ENCODE measurements at regions not wholly inside any gene's neighbourhood (a gene's known extent, or its start where the extent isn't known, plus 50 kb on each side); places are given as distances from the start of the nearest gene placed in this dataset.

DNA sequence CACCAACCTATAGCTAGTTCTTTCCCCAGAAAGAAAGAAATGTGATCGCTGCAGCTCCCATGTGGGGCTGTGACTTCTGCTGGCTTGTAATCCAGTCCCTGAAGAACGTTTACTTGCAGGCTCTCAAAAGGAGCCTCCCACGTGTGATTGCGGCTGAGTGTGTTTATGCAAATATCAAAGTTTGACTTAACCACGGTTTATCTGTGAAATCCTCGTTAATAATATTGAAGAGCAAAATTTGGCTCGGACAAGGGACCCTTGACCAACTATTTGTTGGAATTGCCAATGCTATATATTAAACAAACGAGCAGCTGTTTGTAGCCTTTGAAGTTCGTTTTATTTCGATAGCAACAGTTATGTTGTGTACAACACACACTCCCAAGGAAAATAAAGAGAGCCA lies 470.1 kb upstream of the NRP1 start:
- TF ChIP-seq, protein P1, sequence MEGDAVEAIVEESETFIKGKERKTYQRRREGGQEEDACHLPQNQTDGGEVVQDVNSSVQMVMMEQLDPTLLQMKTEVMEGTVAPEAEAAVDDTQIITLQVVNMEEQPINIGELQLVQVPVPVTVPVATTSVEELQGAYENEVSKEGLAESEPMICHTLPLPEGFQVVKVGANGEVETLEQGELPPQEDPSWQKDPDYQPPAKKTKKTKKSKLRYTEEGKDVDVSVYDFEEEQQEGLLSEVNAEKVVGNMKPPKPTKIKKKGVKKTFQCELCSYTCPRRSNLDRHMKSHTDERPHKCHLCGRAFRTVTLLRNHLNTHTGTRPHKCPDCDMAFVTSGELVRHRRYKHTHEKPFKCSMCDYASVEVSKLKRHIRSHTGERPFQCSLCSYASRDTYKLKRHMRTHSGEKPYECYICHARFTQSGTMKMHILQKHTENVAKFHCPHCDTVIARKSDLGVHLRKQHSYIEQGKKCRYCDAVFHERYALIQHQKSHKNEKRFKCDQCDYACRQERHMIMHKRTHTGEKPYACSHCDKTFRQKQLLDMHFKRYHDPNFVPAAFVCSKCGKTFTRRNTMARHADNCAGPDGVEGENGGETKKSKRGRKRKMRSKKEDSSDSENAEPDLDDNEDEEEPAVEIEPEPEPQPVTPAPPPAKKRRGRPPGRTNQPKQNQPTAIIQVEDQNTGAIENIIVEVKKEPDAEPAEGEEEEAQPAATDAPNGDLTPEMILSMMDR (optimal IDR thresholded peaks at IDR 0.05 in 1 of 3, IDR thresholded peaks at IDR 0.05 in 1 of 3, conservative IDR thresholded peaks at IDR 0.05 in 1 of 3; ENCODE audit: extremely low read depth in 1 of 3, insufficient read depth in 2 of 3, low read length in 3 of 3) = no peak
- no peak for TF ChIP-seq EZH2 (IDR thresholded peaks at IDR 0.05; ENCODE audit: low read length)

Data from keratinocyte (primary cell).